Bronchial epithelial cell (primary cell): ENCODE measurements at regions not wholly inside any gene's neighbourhood (a gene's known extent, or its start where the extent isn't known, plus 50 kb on each side); places are given as distances from the start of the nearest gene placed in this dataset.

Source experiments
- DNase-seq: peaks from one replicate; pipeline ENCODE4 v3.0.0-alpha.2; 2010; ENCODE audit warnings: low read depth
- FAIRE-seq: peaks from 2 replicates; lab custom pipeline; 2011; peaks lifted over from hg19 to GRCh38; lab: Jason Lieb, UNC
- H3K27me3 ChIP-seq: 2 replicates; pipeline ENCODE4 v1.5.1; 2011; ENCODE audit warnings: low read length; ENCODE audit not compliant: control insufficient read depth, insufficient read depth
- H3K36me3 ChIP-seq: 2 replicates; pipeline ENCODE4 v1.5.1; 2011; ENCODE audit warnings: low read length; ENCODE audit not compliant: control insufficient read depth, insufficient read depth
- H3K4me3 ChIP-seq: 2 replicates; pipeline ENCODE4 v1.5.1; 2011; ENCODE audit warnings: mild to moderate bottlenecking, low read depth, low read length, control low read depth
- CTCF ChIP-seq: IDR thresholded peaks from 2 replicates; pipeline ENCODE4 v1.5.1; 2011; ENCODE audit warnings: mild to moderate bottlenecking, moderate library complexity, low read length, control low read depth, inconsistent platforms; ENCODE audit not compliant: insufficient read depth, severe bottlenecking

- H3K27me3 ChIP-seq, result no peaks in the 10 kb centered on the region
- no peak for TF ChIP-seq CTCF
- no peak overlapping the region for H3K4me3 ChIP-seq
- DNase-seq, result no peak
- FAIRE-seq, result no peak
- H3K36me3 ChIP-seq, result no peaks in the 10 kb centered on the region
These were observed 120.8 kb upstream of the GLI2 start for GRCh38 chr2:120614901-120615300.

- no peak for TF ChIP-seq CTCF
- Histone ChIP-seq H3K4me3 (no peak overlapping the region), H3K27me3 (no peaks in the 10 kb centered on the region), H3K36me3 (no peaks in the 10 kb centered on the region)
- DNase-seq (no peak), FAIRE-seq (peak; percentile 87)
These were observed 119.4 kb upstream of the GLI2 start for GRCh38 chr2:120616261-120616660.

- no peak for FAIRE-seq
- no peak for TF ChIP-seq CTCF
- DNase-seq, result no peak
- Histone ChIP-seq H3K27me3 (no peaks in the 10 kb centered on the region), H3K4me3 (no peak overlapping the region), H3K36me3 (no peaks in the 10 kb centered on the region)
These were observed 118.6 kb upstream of the GLI2 start for GRCh38 chr2:120617055-120617454.

GRCh38 chr2:120618830-120619229 is 116.8 kb upstream of the GLI2 start:
- H3K4me3 ChIP-seq, result no peak overlapping the region
- no peak for TF ChIP-seq CTCF
- no peaks in the 10 kb centered on the region for H3K36me3 ChIP-seq
- no peaks in the 10 kb centered on the region for H3K27me3 ChIP-seq
- DNase-seq (no peak), FAIRE-seq (no peak)

- no peak overlapping the region for H3K4me3 ChIP-seq
- DNase-seq, result no peak
- no peak for TF ChIP-seq CTCF
- peak; percentile 50 for FAIRE-seq
- no peaks in the 10 kb centered on the region for H3K27me3 ChIP-seq
- no peaks in the 10 kb centered on the region for H3K36me3 ChIP-seq
These were observed 116.1 kb upstream of the GLI2 start for GRCh38 chr2:120619579-120619978.

GRCh38 chr2:120620025-120620793 is 115.5 kb upstream of the GLI2 start:
- no peaks in the 10 kb centered on the region for H3K36me3 ChIP-seq
- H3K4me3 ChIP-seq, result no peak overlapping the region
- DNase-seq (peak; percentile 99), FAIRE-seq (peak; percentile 96)
- TF ChIP-seq CTCF, result no peak
- H3K27me3 ChIP-seq, result no peaks in the 10 kb centered on the region
